ENCODE measurements at regions not wholly inside any gene's neighbourhood (a gene's known extent, or its start where the extent isn't known, plus 50 kb on each side); places are given as distances from the start of the nearest gene placed in this dataset.

- WGBS, 2 experiments (ENCODE audit: low coverage in 1 of 2, low lambda C conversion rate in 2 of 2, missing lambda C conversion rate in 2 of 2) = 46 to 50% methylated on average over 1 of the region's 1 CpG
- no peaks in the 10 kb centered on the region for H3K79me2 ChIP-seq (ENCODE audit: insufficient read depth)
- TF ChIP-seq EZH2phosphoT487 (IDR thresholded peaks at IDR 0.05; ENCODE audit: insufficient read depth, low read depth) (no peak), EZH2 (IDR thresholded peaks at IDR 0.05; ENCODE audit: insufficient read depth, poor library complexity, severe bottlenecking) (no peak)
- H3K4me1 ChIP-seq (ENCODE audit: insufficient read depth) = no peaks in the 10 kb centered on the region
- no peak overlapping the region for H3K4me3 ChIP-seq
- H3F3A ChIP-seq (ENCODE audit: insufficient read depth) = no peaks in the 10 kb centered on the region
- H3K9ac ChIP-seq = no peak overlapping the region
- H3K9me2 ChIP-seq (ENCODE audit: insufficient read depth) = no peaks in the 10 kb centered on the region
- no peak overlapping the region for H3K4me2 ChIP-seq (ENCODE audit: unreplicated experiment)
- H4K20me1 ChIP-seq (ENCODE audit: insufficient read depth) = no peaks in the 10 kb centered on the region
- H3K36me3 ChIP-seq (ENCODE audit: low read depth) = no peaks in the 10 kb centered on the region
- no peak overlapping the region for H2AFZ ChIP-seq
- in situ Hi-C loops (cut with MboI) = no loop called here
- H3K27me3 ChIP-seq (replicated peaks; ENCODE audit: insufficient read depth) = no peaks in the 10 kb centered on the region
- no peak for DNase-seq
- no peak overlapping the region for H3K27ac ChIP-seq
- H3K9me3 ChIP-seq (ENCODE audit: low read depth) = no peaks in the 10 kb centered on the region
Measured at GRCh38 chrX:97987979-97988378, 1104.3 kb downstream of the RPA4 start.

- WGBS, 2 experiments (ENCODE audit: low coverage in 1 of 2, low lambda C conversion rate in 2 of 2, missing lambda C conversion rate in 2 of 2) = 17% methylated on average over 2 to 4 of the region's 4 CpGs
- no peak overlapping the region for H2AFZ ChIP-seq
- H3K4me1 ChIP-seq (ENCODE audit: insufficient read depth) = no peaks in the 10 kb centered on the region
- no peaks in the 10 kb centered on the region for H3K79me2 ChIP-seq (ENCODE audit: insufficient read depth)
- no peaks in the 10 kb centered on the region for H3K36me3 ChIP-seq (ENCODE audit: low read depth)
- DNase-seq = no peak
- no peaks in the 10 kb centered on the region for H3K27me3 ChIP-seq (replicated peaks; ENCODE audit: insufficient read depth)
- TF ChIP-seq EZH2 (IDR thresholded peaks at IDR 0.05; ENCODE audit: insufficient read depth, poor library complexity, severe bottlenecking) (no peak), EZH2phosphoT487 (IDR thresholded peaks at IDR 0.05; ENCODE audit: insufficient read depth, low read depth) (no peak)
- no peaks in the 10 kb centered on the region for H3K9me3 ChIP-seq (ENCODE audit: low read depth)
- no peaks in the 10 kb centered on the region for H3K9me2 ChIP-seq (ENCODE audit: insufficient read depth)
- in situ Hi-C loops (cut with MboI) = no loop called here
- H3F3A ChIP-seq (ENCODE audit: insufficient read depth) = no peaks in the 10 kb centered on the region
- H4K20me1 ChIP-seq (ENCODE audit: insufficient read depth) = no peaks in the 10 kb centered on the region
- no peak overlapping the region for H3K27ac ChIP-seq
- H3K4me3 ChIP-seq = no peak overlapping the region
- no peak overlapping the region for H3K9ac ChIP-seq
- no peak overlapping the region for H3K4me2 ChIP-seq (ENCODE audit: unreplicated experiment)
Measured at GRCh38 chrX:97995834-97996233, 1112.1 kb downstream of the RPA4 start.

GRCh38 chrX:98028691-98029090 lies 1145.0 kb downstream of the RPA4 start:
- no peaks in the 10 kb centered on the region for H3K9me2 ChIP-seq (ENCODE audit: insufficient read depth)
- no peaks in the 10 kb centered on the region for H4K20me1 ChIP-seq (ENCODE audit: insufficient read depth)
- H2AFZ ChIP-seq = no peak overlapping the region
- H3K27me3 ChIP-seq (replicated peaks; ENCODE audit: insufficient read depth) = no peaks in the 10 kb centered on the region
- no peaks in the 10 kb centered on the region for H3K36me3 ChIP-seq (ENCODE audit: low read depth)
- no peak for TF ChIP-seq EZH2 (IDR thresholded peaks at IDR 0.05; ENCODE audit: insufficient read depth, poor library complexity, severe bottlenecking)
- no peak for TF ChIP-seq EZH2phosphoT487 (IDR thresholded peaks at IDR 0.05; ENCODE audit: insufficient read depth, low read depth)
- no peaks in the 10 kb centered on the region for H3K9me3 ChIP-seq (ENCODE audit: low read depth)
- no peaks in the 10 kb centered on the region for H3K79me2 ChIP-seq (ENCODE audit: insufficient read depth)
- no peaks in the 10 kb centered on the region for H3K4me1 ChIP-seq (ENCODE audit: insufficient read depth)
- no peak overlapping the region for H3K27ac ChIP-seq
- H3K4me2 ChIP-seq (ENCODE audit: unreplicated experiment) = no peak overlapping the region
- WGBS, 2 experiments (ENCODE audit: low coverage in 1 of 2, low lambda C conversion rate in 2 of 2, missing lambda C conversion rate in 2 of 2) = 14 to 15% methylated on average over 2 to 4 of the region's 4 CpGs
- H3K9ac ChIP-seq = no peak overlapping the region
- no peak overlapping the region for H3K4me3 ChIP-seq
- H3F3A ChIP-seq (ENCODE audit: insufficient read depth) = no peaks in the 10 kb centered on the region
- no peak for DNase-seq
- in situ Hi-C loops (cut with MboI) = no loop called here

GRCh38 chrX:98029861-98030260 lies 1146.2 kb downstream of the RPA4 start:
- DNase-seq = no peak
- TF ChIP-seq EZH2phosphoT487 (IDR thresholded peaks at IDR 0.05; ENCODE audit: insufficient read depth, low read depth) = no peak
- TF ChIP-seq EZH2 (IDR thresholded peaks at IDR 0.05; ENCODE audit: insufficient read depth, poor library complexity, severe bottlenecking) = no peak
- Histone ChIP-seq H3K36me3 (ENCODE audit: low read depth) (no peaks in the 10 kb centered on the region), H3K27me3 (replicated peaks; ENCODE audit: insufficient read depth) (no peaks in the 10 kb centered on the region), H4K20me1 (ENCODE audit: insufficient read depth) (no peaks in the 10 kb centered on the region), H3F3A (ENCODE audit: insufficient read depth) (no peaks in the 10 kb centered on the region), H3K4me1 (ENCODE audit: insufficient read depth) (no peaks in the 10 kb centered on the region), H3K27ac (no peak overlapping the region), H3K79me2 (ENCODE audit: insufficient read depth) (no peaks in the 10 kb centered on the region), H2AFZ (no peak overlapping the region), H3K4me2 (ENCODE audit: unreplicated experiment) (no peak overlapping the region), H3K9me2 (ENCODE audit: insufficient read depth) (no peaks in the 10 kb centered on the region), H3K9me3 (ENCODE audit: low read depth) (no peaks in the 10 kb centered on the region), H3K4me3 (no peak overlapping the region), H3K9ac (no peak overlapping the region)
- WGBS, 2 experiments (ENCODE audit: low coverage in 1 of 2, low lambda C conversion rate in 2 of 2, missing lambda C conversion rate in 2 of 2) = 45 to 59% methylated on average over 6 to 11 of the region's 12 CpGs
- in situ Hi-C loops (cut with MboI) = no loop called here

GRCh38 chrX:98057176-98057575 lies 1173.5 kb downstream of the RPA4 start:
- 18 to 23% methylated on average over 3 of the region's 3 CpGs for WGBS, 2 experiments (ENCODE audit: low coverage in 1 of 2, low lambda C conversion rate in 2 of 2, missing lambda C conversion rate in 2 of 2)
- TF ChIP-seq EZH2 (IDR thresholded peaks at IDR 0.05; ENCODE audit: insufficient read depth, poor library complexity, severe bottlenecking) = no peak
- TF ChIP-seq EZH2phosphoT487 (IDR thresholded peaks at IDR 0.05; ENCODE audit: insufficient read depth, low read depth) = no peak
- Histone ChIP-seq H3K36me3 (ENCODE audit: low read depth) (no peaks in the 10 kb centered on the region), H3K9me2 (ENCODE audit: insufficient read depth) (no peaks in the 10 kb centered on the region), H3K4me2 (ENCODE audit: unreplicated experiment) (no peak overlapping the region), H4K20me1 (ENCODE audit: insufficient read depth) (no peaks in the 10 kb centered on the region), H3K4me1 (ENCODE audit: insufficient read depth) (no peaks in the 10 kb centered on the region), H3K27ac (no peak overlapping the region), H3K9ac (no peak overlapping the region), H2AFZ (no peak overlapping the region), H3K27me3 (replicated peaks; ENCODE audit: insufficient read depth) (no peaks in the 10 kb centered on the region), H3K4me3 (no peak overlapping the region), H3K79me2 (ENCODE audit: insufficient read depth) (no peaks in the 10 kb centered on the region), H3F3A (ENCODE audit: insufficient read depth) (no peaks in the 10 kb centered on the region), H3K9me3 (ENCODE audit: low read depth) (no peaks in the 10 kb centered on the region)
- no peak for DNase-seq
- in situ Hi-C loops (cut with MboI) = no loop called here

All from GM23248 (cell line).